ENCODE measurements at regions not wholly inside any gene's neighbourhood (a gene's known extent, or its start where the extent isn't known, plus 50 kb on each side); places are given as distances from the start of the nearest gene placed in this dataset.

DNA sequence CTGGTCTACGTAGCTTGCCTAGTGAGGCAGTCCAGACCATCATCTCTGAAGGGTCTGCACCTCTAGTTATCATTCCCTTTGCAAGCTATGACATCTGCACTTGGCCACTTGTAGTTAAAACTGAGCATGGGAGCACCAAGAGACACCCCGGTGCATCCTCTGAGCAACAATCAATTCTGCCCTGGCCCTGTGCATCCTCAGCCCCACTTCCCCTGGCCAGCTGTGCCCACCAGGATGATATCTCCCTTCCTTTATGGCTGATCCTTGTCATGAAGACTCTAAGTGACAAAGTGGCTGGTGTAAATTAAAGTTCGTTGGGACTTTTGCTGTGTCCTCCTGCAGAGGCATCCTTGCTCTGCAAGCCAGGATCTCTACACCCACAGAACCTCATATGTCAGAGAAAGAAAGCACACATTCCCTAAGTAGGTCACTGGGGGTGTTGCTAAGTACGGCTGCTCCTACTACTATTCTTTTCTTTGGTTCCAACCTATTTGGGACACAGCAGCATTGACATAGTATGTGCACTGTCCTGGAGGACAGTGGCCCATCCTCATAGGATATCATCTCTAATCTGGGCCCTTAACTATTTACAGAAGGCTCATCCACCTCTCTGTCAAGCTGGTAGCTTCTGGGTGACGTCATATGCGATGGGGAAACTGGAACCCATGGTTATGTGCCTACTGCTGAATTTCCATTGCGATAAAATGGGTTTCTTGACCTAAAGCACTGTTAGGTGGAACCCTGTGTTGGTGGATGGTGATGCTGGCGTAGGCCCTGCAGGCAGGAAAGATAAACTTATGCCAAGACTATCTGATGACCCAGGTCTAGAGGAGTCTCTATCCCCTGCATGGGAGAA is 384.3 kb upstream of the ID2 start:
- TF ChIP-seq, protein P1, sequence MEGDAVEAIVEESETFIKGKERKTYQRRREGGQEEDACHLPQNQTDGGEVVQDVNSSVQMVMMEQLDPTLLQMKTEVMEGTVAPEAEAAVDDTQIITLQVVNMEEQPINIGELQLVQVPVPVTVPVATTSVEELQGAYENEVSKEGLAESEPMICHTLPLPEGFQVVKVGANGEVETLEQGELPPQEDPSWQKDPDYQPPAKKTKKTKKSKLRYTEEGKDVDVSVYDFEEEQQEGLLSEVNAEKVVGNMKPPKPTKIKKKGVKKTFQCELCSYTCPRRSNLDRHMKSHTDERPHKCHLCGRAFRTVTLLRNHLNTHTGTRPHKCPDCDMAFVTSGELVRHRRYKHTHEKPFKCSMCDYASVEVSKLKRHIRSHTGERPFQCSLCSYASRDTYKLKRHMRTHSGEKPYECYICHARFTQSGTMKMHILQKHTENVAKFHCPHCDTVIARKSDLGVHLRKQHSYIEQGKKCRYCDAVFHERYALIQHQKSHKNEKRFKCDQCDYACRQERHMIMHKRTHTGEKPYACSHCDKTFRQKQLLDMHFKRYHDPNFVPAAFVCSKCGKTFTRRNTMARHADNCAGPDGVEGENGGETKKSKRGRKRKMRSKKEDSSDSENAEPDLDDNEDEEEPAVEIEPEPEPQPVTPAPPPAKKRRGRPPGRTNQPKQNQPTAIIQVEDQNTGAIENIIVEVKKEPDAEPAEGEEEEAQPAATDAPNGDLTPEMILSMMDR (IDR thresholded peaks at IDR 0.05) = no peak
- TF ChIP-seq POLR2A (IDR thresholded peaks at IDR 0.05) = no peak
- Histone ChIP-seq H3K4me1 (peaks cover 0 to 9% (median 8%) of the 10 kb centered on the region in 4 donors), H3K27me3 (no peaks in the 10 kb centered on the region), H3K4me3 (no peak overlapping the region), H3K36me3 (no peaks in the 10 kb centered on the region), H3K9me3 (no peaks in the 10 kb centered on the region), H3K27ac (no peak overlapping the region)
- intact Hi-C loops (cut with DNase I) = no loop called here
- WGBS, 2 donors = 94 to 95% methylated on average over 8 of the region's 8 CpGs
- no peak for DNase-seq

DNA sequence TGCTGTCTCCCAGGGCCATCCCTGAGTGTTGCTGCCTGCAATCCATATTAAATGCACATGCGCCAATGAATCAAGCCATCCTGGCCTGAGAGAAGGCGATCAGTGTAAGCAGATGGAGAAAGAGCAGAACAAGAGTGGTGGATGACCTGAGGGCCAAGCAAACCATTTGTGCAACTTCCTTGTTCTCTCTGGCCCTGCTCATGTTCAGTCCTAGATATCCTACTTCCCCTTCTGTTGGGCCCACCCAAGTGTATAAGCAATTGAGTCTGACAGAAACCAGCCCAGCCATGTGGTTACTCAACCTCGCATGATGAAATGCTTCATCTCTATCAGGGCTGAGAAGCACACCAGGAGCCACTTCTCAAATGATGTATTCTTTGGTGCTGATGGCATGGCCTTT is 383.1 kb upstream of the ID2 start:
- Histone ChIP-seq H3K36me3 (no peaks in the 10 kb centered on the region), H3K4me3 (no peak overlapping the region), H3K9me3 (no peaks in the 10 kb centered on the region), H3K4me1 (peaks cover 0 to 13% (median 10%) of the 10 kb centered on the region in 4 donors), H3K27ac (no peak overlapping the region), H3K27me3 (no peaks in the 10 kb centered on the region)
- peak; percentile 71 for DNase-seq
- peak in 1 of 4 donors; percentile 22 for TF ChIP-seq EP300 (IDR thresholded peaks at IDR 0.05)
- TF ChIP-seq POLR2AphosphoS5 (IDR thresholded peaks at IDR 0.05) = peak in 2 of 4 donors; percentile 15 to 38
- TF ChIP-seq, protein P1 (IDR thresholded peaks at IDR 0.05) = no peak
- 79 to 95% methylated on average over 3 of the region's 3 CpGs for WGBS, 2 donors
- intact Hi-C loops (cut with DNase I) = no loop called here

DNA sequence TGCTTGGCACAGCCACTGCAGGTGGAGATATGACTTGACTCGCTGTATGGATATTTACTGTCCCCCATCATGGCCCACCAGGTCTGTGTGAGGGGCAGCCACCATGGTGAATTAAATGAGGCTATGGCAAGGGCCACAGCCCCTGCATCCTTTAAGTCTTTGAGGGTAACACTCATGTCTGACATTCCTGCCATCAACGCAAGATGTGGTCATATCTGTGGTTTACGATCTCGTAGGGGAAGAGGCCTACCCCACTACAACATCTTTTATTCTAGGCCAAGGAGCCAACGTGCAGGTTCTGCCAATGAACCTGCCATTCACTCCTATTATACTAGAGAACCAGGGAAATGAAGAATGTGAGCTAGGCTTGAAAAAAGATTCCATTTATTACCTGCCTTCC is 381.6 kb upstream of the ID2 start:
- 59 to 72% methylated on average over 5 of the region's 5 CpGs for WGBS, 2 donors
- intact Hi-C loops (cut with DNase I) = loop anchor here (10.0 kb wide), 2 partner anchors 385 to 875 kb away; partner anchors contain the start of gene ID2
- Histone ChIP-seq H3K4me3 (no peak overlapping the region), H3K36me3 (no peaks in the 10 kb centered on the region), H3K27me3 (no peaks in the 10 kb centered on the region), H3K27ac (no peak overlapping the region), H3K4me1 (peaks cover 0 to 13% (median 10%) of the 10 kb centered on the region in 4 donors), H3K9me3 (no peaks in the 10 kb centered on the region)
- no peak for TF ChIP-seq POLR2A (IDR thresholded peaks at IDR 0.05)
- no peak for TF ChIP-seq POLR2AphosphoS5 (IDR thresholded peaks at IDR 0.05)
- TF ChIP-seq EP300 (IDR thresholded peaks at IDR 0.05) = no peak
- TF ChIP-seq, protein P1 (IDR thresholded peaks at IDR 0.05) = no peak
- DNase-seq = no peak

DNA sequence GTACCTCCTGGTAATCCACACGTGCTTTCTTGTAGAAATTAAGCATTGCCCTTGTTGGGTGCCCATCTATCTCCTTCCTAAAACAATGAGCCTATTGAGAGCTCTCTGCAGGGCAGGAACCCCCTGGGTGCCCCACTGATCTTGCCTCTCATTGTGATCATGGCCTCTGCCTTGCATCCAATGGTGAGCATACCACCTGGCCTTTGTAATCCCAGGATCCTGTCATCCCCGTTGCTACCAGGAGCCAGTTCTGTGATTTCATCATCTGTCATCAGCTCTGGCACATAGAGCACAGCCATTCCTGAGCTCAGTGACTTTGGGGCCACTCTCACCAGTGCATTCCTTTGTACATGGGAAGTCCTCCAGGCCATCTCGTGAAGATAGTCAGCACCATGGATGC is 381.0 kb upstream of the ID2 start:
- no peak for DNase-seq
- WGBS, 2 donors = 71 to 89% methylated on average over 3 of the region's 3 CpGs
- intact Hi-C loops (cut with DNase I) = loop anchor here (10.0 kb wide), 2 partner anchors 384 to 876 kb away; partner anchors contain the start of gene ID2
- H3K4me3 ChIP-seq = no peak overlapping the region
- TF ChIP-seq POLR2AphosphoS5 (IDR thresholded peaks at IDR 0.05) (no peak), EP300 (IDR thresholded peaks at IDR 0.05) (no peak), POLR2A (IDR thresholded peaks at IDR 0.05) (no peak)
- TF ChIP-seq, protein P1 (IDR thresholded peaks at IDR 0.05) = no peak
- H3K27me3 ChIP-seq = no peaks in the 10 kb centered on the region
- peaks cover 0 to 13% (median 10%) of the 10 kb centered on the region in 4 donors for H3K4me1 ChIP-seq
- H3K27ac ChIP-seq = no peak overlapping the region
- H3K9me3 ChIP-seq = no peaks in the 10 kb centered on the region
- no peaks in the 10 kb centered on the region for H3K36me3 ChIP-seq
